Memory B cell (primary cell): ENCODE measurements at regions not wholly inside any gene's neighbourhood (a gene's known extent, or its start where the extent isn't known, plus 50 kb on each side); places are given as distances from the start of the nearest gene placed in this dataset.

Source experiments
- ATAC-seq: fragments of 150-1000 bp; cut with Tn5 transposase; 2 replicates; pipeline ENCODE4 v1.10.0; 2021; ENCODE audit warnings: low read depth, mild to moderate bottlenecking, moderate library complexity
- DNase-seq, 2 donors: peaks; one replicate each; pipeline ENCODE4 v3.0.0; 2022; ENCODE audit warnings: low spot score in 2 of 2
- H3K27ac Mint-ChIP-seq: one replicate; pipeline ENCODE4 v1.8.0; 2022; ENCODE audit warnings: mild to moderate bottlenecking, moderate library complexity, mixed read lengths
- H3K27me3 Mint-ChIP-seq: one replicate; pipeline ENCODE4 v1.8.0; 2022; ENCODE audit warnings: mixed read lengths
- H3K36me3 Mint-ChIP-seq: one replicate; pipeline ENCODE4 v1.8.0; 2022; ENCODE audit warnings: mild to moderate bottlenecking, mixed read lengths
- H3K4me1 Mint-ChIP-seq: one replicate; pipeline ENCODE4 v1.8.0; 2022; ENCODE audit warnings: mixed read lengths
- H3K4me3 Mint-ChIP-seq: one replicate; pipeline ENCODE4 v1.8.0; 2022; ENCODE audit warnings: mild to moderate bottlenecking, moderate library complexity, mixed read lengths
- H3K9me3 Mint-ChIP-seq: one replicate; pipeline ENCODE4 v1.8.0; 2022; ENCODE audit warnings: mixed read lengths

DNA sequence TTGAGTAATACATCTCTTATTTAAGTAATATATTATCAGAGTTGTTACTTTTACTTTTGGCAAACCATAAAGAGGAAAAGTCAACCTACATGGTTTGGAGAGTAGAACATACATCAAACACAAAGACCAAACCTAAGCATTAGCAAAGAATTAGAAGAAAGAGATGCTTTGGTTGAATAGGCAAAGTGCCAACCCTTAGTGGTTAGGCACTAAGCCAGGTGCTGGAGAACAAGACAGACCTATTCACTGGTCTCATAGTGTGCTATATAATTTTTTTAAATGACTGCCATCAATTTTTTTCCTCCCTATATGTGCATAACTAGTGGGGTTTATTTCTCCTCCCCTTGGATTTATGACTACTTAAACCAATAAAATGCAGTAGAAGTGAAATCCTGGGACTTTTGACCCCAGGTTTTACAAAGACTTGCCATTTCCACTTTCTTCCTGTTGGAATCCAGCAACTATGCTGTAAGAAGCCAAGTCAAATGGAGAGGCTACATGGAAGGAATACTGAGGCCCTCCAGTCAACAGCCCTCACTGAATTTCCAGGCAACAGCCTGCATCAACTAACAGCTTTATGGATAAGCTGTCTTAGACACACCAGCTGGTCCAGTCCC, 69.8 kb upstream of the HAO2 start:
- no peak overlapping the region for H3K4me3 Mint-ChIP-seq
- no peaks in the 10 kb centered on the region for H3K9me3 Mint-ChIP-seq
- no peak for ATAC-seq
- H3K36me3 Mint-ChIP-seq, result no peaks in the 10 kb centered on the region
- DNase-seq, result no peak
- peaks cover 5% of the 10 kb centered on the region for H3K27me3 Mint-ChIP-seq
- H3K4me1 Mint-ChIP-seq, result no peaks in the 10 kb centered on the region
- H3K27ac Mint-ChIP-seq, result no peak overlapping the region

- Mint-ChIP-seq H3K4me1 (no peaks in the 10 kb centered on the region), H3K4me3 (no peak overlapping the region), H3K27me3 (peaks cover 5% of the 10 kb centered on the region), H3K36me3 (no peaks in the 10 kb centered on the region), H3K27ac (no peak overlapping the region), H3K9me3 (peaks cover 1% of the 10 kb centered on the region)
- no peak for DNase-seq
- ATAC-seq, result no peak
These were observed 66.6 kb upstream of the HAO2 start for GRCh38 chr1:119302011-119302410.

GRCh38 chr1:119308130-119308700, 60.4 kb upstream of the HAO2 start:
- H3K36me3 Mint-ChIP-seq, result no peaks in the 10 kb centered on the region
- H3K4me3 Mint-ChIP-seq, result no peak overlapping the region
- H3K4me1 Mint-ChIP-seq, result no peaks in the 10 kb centered on the region
- no peak for ATAC-seq
- H3K27me3 Mint-ChIP-seq, result peaks cover 12% of the 10 kb centered on the region
- DNase-seq, result no peak
- H3K9me3 Mint-ChIP-seq, result peaks cover 3% of the 10 kb centered on the region
- H3K27ac Mint-ChIP-seq, result no peak overlapping the region

- ATAC-seq, result no peak
- H3K4me1 Mint-ChIP-seq, result no peaks in the 10 kb centered on the region
- H3K36me3 Mint-ChIP-seq, result no peaks in the 10 kb centered on the region
- H3K27ac Mint-ChIP-seq, result no peak overlapping the region
- no peak for DNase-seq
- no peak overlapping the region for H3K4me3 Mint-ChIP-seq
- peaks cover 3% of the 10 kb centered on the region for H3K9me3 Mint-ChIP-seq
- peaks cover 9% of the 10 kb centered on the region for H3K27me3 Mint-ChIP-seq
These were observed 59.8 kb upstream of the HAO2 start for GRCh38 chr1:119308806-119309205.

GRCh38 chr1:119310301-119310700, 58.3 kb upstream of the HAO2 start:
- Mint-ChIP-seq H3K9me3 (peaks cover 3% of the 10 kb centered on the region), H3K36me3 (no peaks in the 10 kb centered on the region), H3K27me3 (peaks cover 11% of the 10 kb centered on the region), H3K4me1 (no peaks in the 10 kb centered on the region), H3K4me3 (no peak overlapping the region), H3K27ac (no peak overlapping the region)
- DNase-seq (no peak), ATAC-seq (no peak)

DNA sequence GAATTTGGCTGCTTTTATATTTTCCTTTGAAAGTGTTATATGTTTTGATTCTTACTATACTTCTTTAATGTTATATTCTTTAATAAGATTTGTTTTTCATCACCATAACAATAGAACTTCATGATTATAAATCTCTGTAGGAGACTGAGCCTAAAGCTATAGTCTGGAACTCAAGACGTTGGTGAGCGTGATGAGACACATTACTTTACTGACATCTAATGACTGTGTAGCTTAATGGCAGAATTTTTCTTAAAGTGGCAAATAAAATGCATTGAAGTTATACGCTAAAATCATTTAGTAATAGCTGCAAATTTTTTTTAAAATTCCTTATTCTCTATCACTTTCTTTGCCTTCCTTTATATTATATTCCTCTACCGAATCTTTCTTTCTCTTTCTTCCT, 56.1 kb upstream of the HAO2 start:
- Mint-ChIP-seq H3K4me1 (no peaks in the 10 kb centered on the region), H3K4me3 (no peak overlapping the region), H3K9me3 (no peaks in the 10 kb centered on the region), H3K27ac (no peak overlapping the region), H3K36me3 (no peaks in the 10 kb centered on the region), H3K27me3 (peaks cover 8% of the 10 kb centered on the region)
- DNase-seq, result no peak
- ATAC-seq, result no peak

GRCh38 chr1:119314001-119314796, 54.4 kb upstream of the HAO2 start:
- H3K4me1 Mint-ChIP-seq, result no peaks in the 10 kb centered on the region
- no peaks in the 10 kb centered on the region for H3K36me3 Mint-ChIP-seq
- peaks cover 6% of the 10 kb centered on the region for H3K27me3 Mint-ChIP-seq
- DNase-seq, result no peak
- no peak overlapping the region for H3K27ac Mint-ChIP-seq
- H3K9me3 Mint-ChIP-seq, result no peaks in the 10 kb centered on the region
- no peak overlapping the region for H3K4me3 Mint-ChIP-seq
- no peak for ATAC-seq

GRCh38 chr1:119316870-119317416, 51.6 kb upstream of the HAO2 start:
- Mint-ChIP-seq H3K36me3 (no peaks in the 10 kb centered on the region), H3K27me3 (peaks cover 4% of the 10 kb centered on the region), H3K27ac (no peak overlapping the region), H3K9me3 (no peaks in the 10 kb centered on the region), H3K4me3 (no peak overlapping the region), H3K4me1 (no peaks in the 10 kb centered on the region)
- ATAC-seq (no peak), DNase-seq (no peak)

DNA sequence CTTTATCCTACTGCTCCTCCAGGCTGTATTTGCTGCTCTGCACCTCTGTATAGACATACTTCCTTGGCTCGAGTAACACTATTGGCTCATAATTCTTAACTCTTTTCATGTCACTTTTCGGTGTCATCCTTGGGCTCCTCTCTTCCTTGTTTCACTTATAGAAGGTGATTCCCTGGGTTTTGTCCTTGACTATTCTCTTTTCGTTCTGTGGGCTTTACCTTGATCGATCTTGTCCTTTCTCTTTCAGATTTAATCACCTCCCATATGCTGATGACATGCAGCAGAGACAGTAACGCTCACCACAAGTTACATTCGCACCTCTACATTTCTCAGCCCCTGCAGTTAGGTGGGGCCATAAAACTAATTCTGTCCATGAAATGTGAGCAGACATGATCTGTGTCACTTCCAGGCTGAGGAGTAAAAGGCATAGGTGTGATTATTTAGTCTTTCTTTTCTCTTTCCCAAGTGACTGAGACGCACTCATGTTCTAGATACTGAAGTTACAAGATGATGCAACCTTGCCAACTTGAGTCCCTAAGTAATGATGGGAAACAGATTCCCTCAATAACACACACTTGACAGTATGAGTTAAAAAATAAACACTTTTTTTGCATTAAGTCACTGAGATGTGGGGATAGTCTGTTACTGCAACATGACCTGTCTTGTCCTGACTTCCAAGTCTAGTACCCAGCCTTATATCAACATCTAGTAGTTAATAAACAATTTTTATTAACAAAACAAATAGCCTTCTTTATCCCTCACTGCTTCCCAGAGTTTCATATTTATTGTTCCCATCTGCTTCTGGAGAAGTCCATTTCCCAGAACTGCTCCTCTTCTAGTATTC, 49.9 kb upstream of the HAO2 start:
- no peak overlapping the region for H3K27ac Mint-ChIP-seq
- H3K9me3 Mint-ChIP-seq, result no peaks in the 10 kb centered on the region
- no peak for DNase-seq
- H3K36me3 Mint-ChIP-seq, result no peaks in the 10 kb centered on the region
- peaks cover 4% of the 10 kb centered on the region for H3K27me3 Mint-ChIP-seq
- peaks cover 3% of the 10 kb centered on the region for H3K4me1 Mint-ChIP-seq
- no peak for ATAC-seq
- no peak overlapping the region for H3K4me3 Mint-ChIP-seq
